Activated B cell treated with CpG ODN at 0.5 μM for 24 hours (primary cell): ENCODE measurements at regions not wholly inside any gene's neighbourhood (a gene's known extent, or its start where the extent isn't known, plus 50 kb on each side); places are given as distances from the start of the nearest gene placed in this dataset.

ENCODE experiments used
- ATAC-seq: fragments of 200-7000 bp; cut with Tn5 transposase; one replicate; pipeline ENCODE4 v1.10.0; 2021; ENCODE audit warnings: low read depth, mild to moderate bottlenecking, moderate library complexity
- CTCF ChIA-PET: fragments of 350-600 bp; sonication (Branson Sonifier 250); formaldehyde crosslinking; loops from one replicate; lab custom pipeline; 2021; ENCODE audit warnings: antibody characterized with exemption; lab: Charles Lee
- POLR2A ChIA-PET: fragments of 350-600 bp; sonication (Branson Sonifier 250); formaldehyde crosslinking; loops from one replicate; lab custom pipeline; 2021; ENCODE audit warnings: antibody characterized with exemption; lab: Charles Lee
- DNase-seq: peaks from one replicate; pipeline ENCODE4 v3.0.0; 2022
- H3K27ac Mint-ChIP-seq: one replicate; pipeline ENCODE4 v1.8.0; 2020; ENCODE audit warnings: mixed read lengths
- H3K27me3 Mint-ChIP-seq: one replicate; pipeline ENCODE4 v1.8.0; 2021; ENCODE audit warnings: mixed read lengths
- H3K36me3 Mint-ChIP-seq: one replicate; pipeline ENCODE4 v1.8.0; 2021; ENCODE audit warnings: low read depth, mixed read lengths
- H3K4me1 Mint-ChIP-seq: one replicate; pipeline ENCODE4 v1.8.0; 2021; ENCODE audit warnings: mixed read lengths
- H3K4me3 Mint-ChIP-seq: one replicate; pipeline ENCODE4 v1.8.0; 2020; ENCODE audit warnings: mild to moderate bottlenecking, mixed read lengths
- H3K9me3 Mint-ChIP-seq: one replicate; pipeline ENCODE4 v1.8.0; 2020; ENCODE audit warnings: mixed read lengths
- intact Hi-C: fragments of 100-400 bp; cut with micrococcal nuclease; formaldehyde crosslinking; loops from one replicate; pipeline ENCODE4 v1.15.1; 2024
- TF ChIP-seq, protein P1 (sequence below): fragments of 200-600 bp; IDR thresholded peaks from one replicate; pipeline ENCODE4 v1.8.0; 2022; ENCODE audit warnings: antibody characterized with exemption, mild to moderate bottlenecking

DNA sequence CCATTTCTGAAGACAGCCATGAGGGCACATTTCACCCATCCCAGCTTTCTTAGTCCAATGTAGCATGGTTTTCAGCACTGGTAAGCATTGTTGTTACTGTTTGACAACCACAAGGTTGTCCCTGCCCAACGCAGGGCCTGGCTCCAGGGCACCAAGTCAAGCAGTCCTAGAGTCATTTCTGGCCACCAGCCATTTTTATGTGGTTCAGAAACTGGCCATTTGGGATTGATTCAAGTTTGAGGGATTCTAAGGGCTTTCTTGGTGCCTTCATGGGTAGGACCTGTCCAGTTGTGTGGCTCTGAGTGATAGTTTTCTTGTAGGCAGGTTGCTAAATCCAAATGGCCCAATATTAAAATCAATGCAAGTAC, 535.4 kb upstream of the USP24 start:
- Mint-ChIP-seq H3K36me3 (no peaks in the 10 kb centered on the region), H3K27ac (no peak overlapping the region), H3K4me3 (no peak overlapping the region), H3K27me3 (peaks cover 11% of the 10 kb centered on the region), H3K4me1 (no peaks in the 10 kb centered on the region), H3K9me3 (peaks cover 8% of the 10 kb centered on the region)
- no peak for ATAC-seq
- CTCF ChIA-PET = no interaction called here
- intact Hi-C loops = no loop called here
- TF ChIP-seq, protein P1, sequence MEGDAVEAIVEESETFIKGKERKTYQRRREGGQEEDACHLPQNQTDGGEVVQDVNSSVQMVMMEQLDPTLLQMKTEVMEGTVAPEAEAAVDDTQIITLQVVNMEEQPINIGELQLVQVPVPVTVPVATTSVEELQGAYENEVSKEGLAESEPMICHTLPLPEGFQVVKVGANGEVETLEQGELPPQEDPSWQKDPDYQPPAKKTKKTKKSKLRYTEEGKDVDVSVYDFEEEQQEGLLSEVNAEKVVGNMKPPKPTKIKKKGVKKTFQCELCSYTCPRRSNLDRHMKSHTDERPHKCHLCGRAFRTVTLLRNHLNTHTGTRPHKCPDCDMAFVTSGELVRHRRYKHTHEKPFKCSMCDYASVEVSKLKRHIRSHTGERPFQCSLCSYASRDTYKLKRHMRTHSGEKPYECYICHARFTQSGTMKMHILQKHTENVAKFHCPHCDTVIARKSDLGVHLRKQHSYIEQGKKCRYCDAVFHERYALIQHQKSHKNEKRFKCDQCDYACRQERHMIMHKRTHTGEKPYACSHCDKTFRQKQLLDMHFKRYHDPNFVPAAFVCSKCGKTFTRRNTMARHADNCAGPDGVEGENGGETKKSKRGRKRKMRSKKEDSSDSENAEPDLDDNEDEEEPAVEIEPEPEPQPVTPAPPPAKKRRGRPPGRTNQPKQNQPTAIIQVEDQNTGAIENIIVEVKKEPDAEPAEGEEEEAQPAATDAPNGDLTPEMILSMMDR = no peak
- POLR2A ChIA-PET = no interaction called here
- DNase-seq = no peak

DNA sequence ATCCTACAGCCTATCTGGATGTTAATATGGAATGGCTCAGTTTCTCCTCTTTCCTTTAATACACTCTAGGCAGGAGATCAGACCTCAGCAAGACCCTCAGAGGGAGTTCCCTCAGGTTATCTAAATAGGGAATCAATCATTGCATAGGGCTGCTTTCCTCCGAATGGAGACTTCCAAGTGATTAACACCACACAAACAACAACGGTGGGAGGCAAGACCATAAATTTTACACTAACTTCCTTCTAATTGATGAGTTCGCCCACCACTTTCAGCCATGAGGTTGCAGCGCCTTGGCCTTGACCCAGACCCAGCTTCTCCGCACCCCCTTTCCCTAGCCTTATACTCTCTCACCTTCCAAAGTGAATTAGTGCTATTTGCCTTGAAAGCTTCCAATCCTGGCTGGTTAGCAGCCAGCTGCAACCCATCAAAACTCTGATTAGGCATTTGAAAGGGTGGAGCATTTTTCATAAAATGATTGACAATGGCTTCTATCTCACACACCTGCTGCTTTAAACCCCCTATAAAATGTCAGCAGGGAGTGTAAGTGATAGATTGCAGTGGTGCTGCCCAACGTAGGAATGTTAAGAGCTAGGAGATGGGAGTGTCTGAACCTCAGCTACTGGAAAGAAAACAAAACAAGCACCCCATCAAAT, 534.9 kb upstream of the USP24 start:
- intact Hi-C loops = no loop called here
- Mint-ChIP-seq H3K4me1 (no peaks in the 10 kb centered on the region), H3K9me3 (peaks cover 8% of the 10 kb centered on the region), H3K27me3 (peaks cover 11% of the 10 kb centered on the region), H3K36me3 (no peaks in the 10 kb centered on the region), H3K27ac (no peak overlapping the region), H3K4me3 (no peak overlapping the region)
- CTCF ChIA-PET = no interaction called here
- ATAC-seq (no peak), DNase-seq (no peak)
- TF ChIP-seq, protein P1 = no peak
- POLR2A ChIA-PET = no interaction called here

DNA sequence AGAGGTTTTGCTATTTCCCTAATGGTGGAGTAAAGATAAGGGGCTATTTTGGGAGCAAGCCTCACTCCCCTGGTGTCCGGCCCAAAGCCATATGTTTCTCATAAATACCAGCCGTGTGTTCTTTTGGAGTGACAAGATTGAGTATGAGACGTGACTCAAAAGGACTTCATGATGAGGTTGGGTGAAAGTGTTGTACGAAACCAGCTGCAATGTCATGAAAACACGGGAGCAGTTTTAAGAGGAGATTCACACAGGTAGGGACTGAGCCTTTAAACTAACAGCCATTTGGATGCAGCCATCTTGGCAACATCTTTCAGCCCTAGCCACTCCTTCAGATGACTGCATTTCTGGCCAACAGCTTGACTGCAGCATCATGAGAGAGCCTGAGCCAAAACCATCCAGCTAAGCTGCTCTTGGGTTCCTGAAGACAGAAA, 532.3 kb upstream of the USP24 start:
- no peak overlapping the region for H3K4me3 Mint-ChIP-seq

DNA sequence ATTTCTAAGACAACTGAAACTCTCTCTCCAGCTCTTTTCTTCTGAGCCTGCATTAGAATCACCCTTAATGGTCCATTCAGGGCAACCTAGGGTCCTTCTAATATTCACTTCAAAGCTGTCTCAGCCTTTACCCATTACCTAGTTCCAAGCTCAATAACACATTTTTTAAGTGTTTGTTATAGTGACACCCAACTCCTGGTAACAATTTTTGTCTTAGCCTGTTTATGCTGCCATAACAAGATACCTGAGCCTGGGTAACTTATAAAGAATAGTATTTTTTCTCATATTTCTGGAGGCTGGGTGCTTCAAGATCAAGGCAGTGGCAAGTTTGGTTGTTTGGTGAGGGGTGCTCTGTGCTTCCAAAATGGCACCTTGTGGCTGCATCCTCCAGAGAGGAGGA, 531.5 kb upstream of the USP24 start:
- ChIA-PET POLR2A (no interaction called here), CTCF (no interaction called here)
- H3K9me3 Mint-ChIP-seq = peaks cover 8% of the 10 kb centered on the region
- H3K27ac Mint-ChIP-seq = no peak overlapping the region
- TF ChIP-seq, protein P1 = no peak
- no peak for ATAC-seq
- intact Hi-C loops = no loop called here
- H3K4me3 Mint-ChIP-seq = no peak overlapping the region
- peaks cover 7% of the 10 kb centered on the region for H3K27me3 Mint-ChIP-seq
- H3K4me1 Mint-ChIP-seq = no peaks in the 10 kb centered on the region
- H3K36me3 Mint-ChIP-seq = no peaks in the 10 kb centered on the region
- DNase-seq = no peak

More for the DNA sequence above, 532.3 kb upstream of the USP24 start:
- intact Hi-C loops = no loop called here
- peaks cover 8% of the 10 kb centered on the region for H3K9me3 Mint-ChIP-seq
- TF ChIP-seq, protein P1 = no peak
- H3K27ac Mint-ChIP-seq = no peak overlapping the region
- H3K36me3 Mint-ChIP-seq = no peaks in the 10 kb centered on the region
- peaks cover 7% of the 10 kb centered on the region for H3K27me3 Mint-ChIP-seq
- ChIA-PET POLR2A (no interaction called here), CTCF (no interaction called here)
- no peaks in the 10 kb centered on the region for H3K4me1 Mint-ChIP-seq
- DNase-seq = no peak
- ATAC-seq = no peak

DNA sequence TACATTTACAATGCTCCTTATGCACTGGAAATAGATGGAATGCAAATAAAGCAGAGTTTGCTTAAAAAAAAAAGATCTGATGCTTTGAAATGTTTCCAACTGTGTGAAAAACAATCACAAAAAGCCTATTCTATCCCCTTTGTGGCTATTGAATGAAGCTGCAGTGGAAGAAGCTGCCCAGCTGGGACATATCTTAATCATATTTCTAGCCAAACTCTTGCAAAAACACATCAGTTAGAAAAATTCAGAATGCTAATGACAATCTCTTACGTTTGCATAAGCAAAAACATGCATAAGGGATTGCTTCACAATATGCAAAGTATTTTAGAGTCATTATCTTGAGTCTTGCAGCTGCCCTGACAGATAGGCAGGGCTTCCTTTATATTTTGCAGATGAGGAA, 526.4 kb upstream of the USP24 start:
- Mint-ChIP-seq H3K27ac (no peak overlapping the region), H3K36me3 (no peaks in the 10 kb centered on the region), H3K4me1 (no peaks in the 10 kb centered on the region), H3K4me3 (no peak overlapping the region), H3K9me3 (peaks cover 5% of the 10 kb centered on the region), H3K27me3 (peaks cover 1% of the 10 kb centered on the region)
- no peak for DNase-seq
- intact Hi-C loops = no loop called here
- CTCF ChIA-PET = no interaction called here
- TF ChIP-seq, protein P1 = no peak
- ATAC-seq = no peak
- POLR2A ChIA-PET = no interaction called here
